ENCODE measurements at regions not wholly inside any gene's neighbourhood (a gene's known extent, or its start where the extent isn't known, plus 50 kb on each side); places are given as distances from the start of the nearest gene placed in this dataset.

- Histone ChIP-seq H3K9me3 (no peaks in the 10 kb centered on the region), H3K4me3 (no peak overlapping the region), H3K27ac (no peak overlapping the region), H3K27me3 (no peaks in the 10 kb centered on the region), H3K36me3 (no peaks in the 10 kb centered on the region), H3K4me1 (no peaks in the 10 kb centered on the region)
- TF ChIP-seq POLR2AphosphoS5 (IDR thresholded peaks at IDR 0.05) (no peak), POLR2A (IDR thresholded peaks at IDR 0.05) (no peak), EP300 (IDR thresholded peaks at IDR 0.05) (no peak), CTCF (IDR thresholded peaks at IDR 0.05) (no peak)
- WGBS, result 92% methylated on average over 12 of the region's 25 CpGs
- no peak for DNase-seq (ENCODE audit: low spot score in 2 of 2)
Measured at GRCh38 chr14:105853907-105854599, 327.7 kb downstream of the TMEM121 start.

- 97% methylated on average over 21 of the region's 26 CpGs for WGBS
- no peaks in the 10 kb centered on the region for H3K36me3 ChIP-seq
- no peaks in the 10 kb centered on the region for H3K9me3 ChIP-seq
- TF ChIP-seq POLR2AphosphoS5 (IDR thresholded peaks at IDR 0.05) (no peak), POLR2A (IDR thresholded peaks at IDR 0.05) (no peak), EP300 (IDR thresholded peaks at IDR 0.05) (no peak), CTCF (IDR thresholded peaks at IDR 0.05) (no peak)
- peak; percentile 50 to 71 for DNase-seq (ENCODE audit: low spot score in 2 of 2)
- H3K27me3 ChIP-seq, result no peaks in the 10 kb centered on the region
- no peak overlapping the region for H3K27ac ChIP-seq
- H3K4me3 ChIP-seq, result no peak overlapping the region
- H3K4me1 ChIP-seq, result no peaks in the 10 kb centered on the region
Measured at GRCh38 chr14:105854600-105855245, 328.3 kb downstream of the TMEM121 start.

GRCh38 chr14:105855246-105855892, 329.0 kb downstream of the TMEM121 start:
- DNase-seq (ENCODE audit: low spot score in 2 of 2), result peak; percentile 55 to 70
- TF ChIP-seq POLR2A (IDR thresholded peaks at IDR 0.05) (no peak), POLR2AphosphoS5 (IDR thresholded peaks at IDR 0.05) (no peak)
- Histone ChIP-seq H3K9me3 (no peaks in the 10 kb centered on the region), H3K36me3 (no peaks in the 10 kb centered on the region), H3K4me3 (no peak overlapping the region), H3K4me1 (no peaks in the 10 kb centered on the region), H3K27me3 (no peaks in the 10 kb centered on the region), H3K27ac (no peak overlapping the region)
- 91% methylated on average over 15 of the region's 35 CpGs for WGBS

DNA sequence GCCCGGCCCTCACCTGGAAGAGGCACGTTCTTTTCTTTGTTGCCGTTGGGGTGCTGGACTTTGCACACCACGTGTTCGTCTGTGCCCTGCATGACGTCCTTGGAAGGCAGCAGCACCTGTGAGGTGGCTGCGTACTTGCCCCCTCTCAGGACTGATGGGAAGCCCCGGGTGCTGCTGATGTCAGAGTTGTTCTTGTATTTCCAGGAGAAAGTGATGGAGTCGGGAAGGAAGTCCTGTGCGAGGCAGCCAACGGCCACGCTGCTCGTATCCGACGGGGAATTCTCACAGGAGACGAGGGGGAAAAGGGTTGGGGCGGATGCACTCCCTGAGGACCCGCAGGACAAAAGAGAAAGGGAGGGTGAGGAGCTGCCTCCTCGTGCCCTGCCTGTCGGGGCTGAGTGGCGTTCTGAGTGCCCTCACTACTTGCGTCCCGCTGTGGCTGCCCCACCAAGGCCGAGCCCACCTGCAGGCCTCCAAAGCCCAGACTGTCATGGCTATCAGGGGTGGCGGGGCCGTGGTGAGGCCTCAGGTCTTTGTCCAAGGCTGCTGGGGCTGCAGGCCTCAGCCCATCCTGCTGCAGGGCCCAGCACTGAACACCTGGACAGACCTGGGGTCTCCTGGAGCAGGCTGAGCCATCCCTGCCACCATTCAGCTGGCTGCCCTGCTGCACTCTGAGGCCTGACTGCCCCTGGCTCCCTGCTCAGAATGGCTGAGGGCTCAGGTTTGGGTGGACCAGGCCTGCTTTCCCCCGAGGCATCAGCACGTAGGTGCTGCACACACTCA, 329.7 kb downstream of the TMEM121 start:
- 85% methylated on average over 19 of the region's 28 CpGs for WGBS
- Histone ChIP-seq H3K27me3 (no peaks in the 10 kb centered on the region), H3K4me1 (no peaks in the 10 kb centered on the region), H3K36me3 (no peaks in the 10 kb centered on the region), H3K27ac (no peak overlapping the region), H3K9me3 (no peaks in the 10 kb centered on the region), H3K4me3 (no peak overlapping the region)
- peak; percentile 41 to 69 for DNase-seq (ENCODE audit: low spot score in 2 of 2)
- TF ChIP-seq POLR2A (IDR thresholded peaks at IDR 0.05), result no peak
- TF ChIP-seq POLR2AphosphoS5 (IDR thresholded peaks at IDR 0.05), result no peak

- WGBS, result 63% methylated on average over 1 of the region's 2 CpGs
- TF ChIP-seq CTCF (IDR thresholded peaks at IDR 0.05) (no peak), POLR2AphosphoS5 (IDR thresholded peaks at IDR 0.05) (no peak), POLR2A (IDR thresholded peaks at IDR 0.05) (no peak), EP300 (IDR thresholded peaks at IDR 0.05) (no peak)
- Histone ChIP-seq H3K27me3 (no peaks in the 10 kb centered on the region), H3K36me3 (no peaks in the 10 kb centered on the region), H3K27ac (no peak overlapping the region), H3K4me3 (no peak overlapping the region), H3K9me3 (no peaks in the 10 kb centered on the region), H3K4me1 (no peaks in the 10 kb centered on the region)
- DNase-seq (ENCODE audit: low spot score in 2 of 2), result no peak
Measured at GRCh38 chr14:105856676-105857219, 330.4 kb downstream of the TMEM121 start.
